Testis (tissue), 2 donors: ENCODE measurements at regions not wholly inside any gene's neighbourhood (a gene's known extent, or its start where the extent isn't known, plus 50 kb on each side); places are given as distances from the start of the nearest gene placed in this dataset.

Experiments
- CTCF ChIP-seq, 3 experiments: fragments of 450-650 bp in 2 of 3; fragments of 200-600 bp in 1 of 3; sonication (generic) in 1 of 3; IDR thresholded peaks; one replicate each; pipeline ENCODE4 v1.5.1; 2016 to 2019; ENCODE audit warnings: antibody characterized with exemption in 3 of 3, mild to moderate bottlenecking in 2 of 3, moderate library complexity in 1 of 3
- POLR2A ChIP-seq: fragments of 450-650 bp; IDR thresholded peaks from one replicate; pipeline ENCODE4 v1.6.1; 2017; ENCODE audit warnings: antibody characterized with exemption, mild to moderate bottlenecking, moderate library complexity

- TF ChIP-seq POLR2A = no peak
- TF ChIP-seq CTCF (IDR thresholded peaks at IDR 0.05) = no peak
Measured at GRCh38 chr12:16807731-16808130, 201.8 kb upstream of the LMO3 start.
